ENCODE measurements at regions not wholly inside any gene's neighbourhood (a gene's known extent, or its start where the extent isn't known, plus 50 kb on each side); places are given as distances from the start of the nearest gene placed in this dataset.

DNA sequence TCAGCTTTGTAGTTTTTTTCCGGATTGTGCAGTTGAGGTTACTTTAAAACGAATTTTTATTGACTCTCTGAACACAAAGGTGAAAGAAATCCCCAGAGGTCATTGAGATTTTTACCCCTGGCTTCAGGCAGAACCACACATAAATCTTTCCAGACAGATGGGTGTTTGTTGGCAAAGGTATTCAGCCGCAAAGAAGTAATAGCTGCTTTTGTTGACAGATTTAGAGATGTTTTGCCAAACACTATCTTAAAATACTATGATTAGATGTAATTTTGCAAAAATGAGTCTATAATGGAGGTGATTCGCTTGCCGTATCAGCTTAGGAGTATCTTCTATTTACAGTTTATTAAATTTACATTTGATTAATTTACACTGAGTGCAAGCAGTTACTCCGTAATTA, 418.3 kb upstream of the CLINT1 start:
- Histone ChIP-seq H3K27ac (replicated peaks) (no peak overlapping the region), H3K4me3 (replicated peaks; ENCODE audit: insufficient read depth, low read length) (no peak overlapping the region), H3K27me3 (ENCODE audit: insufficient read depth, poor library complexity, severe bottlenecking) (no peaks in the 10 kb centered on the region)
- DNase-seq (ENCODE audit: low read depth in 1 of 2, low spot score in 1 of 2): no peak
- TF ChIP-seq, protein P1, sequence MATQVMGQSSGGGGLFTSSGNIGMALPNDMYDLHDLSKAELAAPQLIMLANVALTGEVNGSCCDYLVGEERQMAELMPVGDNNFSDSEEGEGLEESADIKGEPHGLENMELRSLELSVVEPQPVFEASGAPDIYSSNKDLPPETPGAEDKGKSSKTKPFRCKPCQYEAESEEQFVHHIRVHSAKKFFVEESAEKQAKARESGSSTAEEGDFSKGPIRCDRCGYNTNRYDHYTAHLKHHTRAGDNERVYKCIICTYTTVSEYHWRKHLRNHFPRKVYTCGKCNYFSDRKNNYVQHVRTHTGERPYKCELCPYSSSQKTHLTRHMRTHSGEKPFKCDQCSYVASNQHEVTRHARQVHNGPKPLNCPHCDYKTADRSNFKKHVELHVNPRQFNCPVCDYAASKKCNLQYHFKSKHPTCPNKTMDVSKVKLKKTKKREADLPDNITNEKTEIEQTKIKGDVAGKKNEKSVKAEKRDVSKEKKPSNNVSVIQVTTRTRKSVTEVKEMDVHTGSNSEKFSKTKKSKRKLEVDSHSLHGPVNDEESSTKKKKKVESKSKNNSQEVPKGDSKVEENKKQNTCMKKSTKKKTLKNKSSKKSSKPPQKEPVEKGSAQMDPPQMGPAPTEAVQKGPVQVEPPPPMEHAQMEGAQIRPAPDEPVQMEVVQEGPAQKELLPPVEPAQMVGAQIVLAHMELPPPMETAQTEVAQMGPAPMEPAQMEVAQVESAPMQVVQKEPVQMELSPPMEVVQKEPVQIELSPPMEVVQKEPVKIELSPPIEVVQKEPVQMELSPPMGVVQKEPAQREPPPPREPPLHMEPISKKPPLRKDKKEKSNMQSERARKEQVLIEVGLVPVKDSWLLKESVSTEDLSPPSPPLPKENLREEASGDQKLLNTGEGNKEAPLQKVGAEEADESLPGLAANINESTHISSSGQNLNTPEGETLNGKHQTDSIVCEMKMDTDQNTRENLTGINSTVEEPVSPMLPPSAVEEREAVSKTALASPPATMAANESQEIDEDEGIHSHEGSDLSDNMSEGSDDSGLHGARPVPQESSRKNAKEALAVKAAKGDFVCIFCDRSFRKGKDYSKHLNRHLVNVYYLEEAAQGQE (IDR thresholded peaks at IDR 0.05; ENCODE audit: insufficient replicate concordance, low read depth): no peak
- TF ChIP-seq GABPA (IDR thresholded peaks at IDR 0.05; ENCODE audit: low read depth) (no peak), SPI1 (IDR thresholded peaks at IDR 0.05; ENCODE audit: borderline replicate concordance, low read depth) (no peak), POLR2AphosphoS5 (IDR thresholded peaks at IDR 0.05; ENCODE audit: low read depth) (no peak)
- TF ChIP-seq, protein P2, sequence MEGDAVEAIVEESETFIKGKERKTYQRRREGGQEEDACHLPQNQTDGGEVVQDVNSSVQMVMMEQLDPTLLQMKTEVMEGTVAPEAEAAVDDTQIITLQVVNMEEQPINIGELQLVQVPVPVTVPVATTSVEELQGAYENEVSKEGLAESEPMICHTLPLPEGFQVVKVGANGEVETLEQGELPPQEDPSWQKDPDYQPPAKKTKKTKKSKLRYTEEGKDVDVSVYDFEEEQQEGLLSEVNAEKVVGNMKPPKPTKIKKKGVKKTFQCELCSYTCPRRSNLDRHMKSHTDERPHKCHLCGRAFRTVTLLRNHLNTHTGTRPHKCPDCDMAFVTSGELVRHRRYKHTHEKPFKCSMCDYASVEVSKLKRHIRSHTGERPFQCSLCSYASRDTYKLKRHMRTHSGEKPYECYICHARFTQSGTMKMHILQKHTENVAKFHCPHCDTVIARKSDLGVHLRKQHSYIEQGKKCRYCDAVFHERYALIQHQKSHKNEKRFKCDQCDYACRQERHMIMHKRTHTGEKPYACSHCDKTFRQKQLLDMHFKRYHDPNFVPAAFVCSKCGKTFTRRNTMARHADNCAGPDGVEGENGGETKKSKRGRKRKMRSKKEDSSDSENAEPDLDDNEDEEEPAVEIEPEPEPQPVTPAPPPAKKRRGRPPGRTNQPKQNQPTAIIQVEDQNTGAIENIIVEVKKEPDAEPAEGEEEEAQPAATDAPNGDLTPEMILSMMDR (IDR thresholded peaks at IDR 0.05; ENCODE audit: insufficient read depth, low read length): no peak

DNA sequence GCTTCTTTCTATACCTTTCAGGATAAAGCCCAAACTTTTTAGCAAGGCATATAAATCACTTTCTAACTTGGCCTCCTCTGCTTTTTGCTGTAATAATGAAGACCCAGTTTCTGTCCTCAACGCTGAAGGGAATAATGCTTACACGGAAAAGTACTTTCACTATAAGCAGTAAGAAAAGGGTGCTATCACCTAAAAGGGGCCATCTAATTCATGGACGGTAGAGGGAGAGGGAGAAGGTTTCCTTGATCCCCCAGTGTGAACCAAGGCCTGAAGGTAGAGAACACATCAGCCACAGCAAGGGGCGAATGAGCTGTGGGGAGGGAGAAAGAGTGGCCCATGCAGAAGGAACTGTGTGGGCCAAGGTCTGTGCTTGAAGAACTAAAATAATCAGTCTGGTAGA, 417.7 kb upstream of the CLINT1 start:
- H3K27ac ChIP-seq (replicated peaks): no peak overlapping the region
- no peak overlapping the region for H3K4me3 ChIP-seq (replicated peaks; ENCODE audit: insufficient read depth, low read length)
- H3K27me3 ChIP-seq (ENCODE audit: insufficient read depth, poor library complexity, severe bottlenecking): no peaks in the 10 kb centered on the region
- TF ChIP-seq, protein P2 (IDR thresholded peaks at IDR 0.05; ENCODE audit: insufficient read depth, low read length): no peak
- TF ChIP-seq POLR2AphosphoS5 (IDR thresholded peaks at IDR 0.05; ENCODE audit: low read depth) (no peak), GABPA (IDR thresholded peaks at IDR 0.05; ENCODE audit: low read depth) (no peak), SPI1 (IDR thresholded peaks at IDR 0.05; ENCODE audit: borderline replicate concordance, low read depth) (no peak)
- TF ChIP-seq, protein P1 (IDR thresholded peaks at IDR 0.05; ENCODE audit: insufficient replicate concordance, low read depth): no peak
- no peak for DNase-seq (ENCODE audit: low read depth in 1 of 2, low spot score in 1 of 2)

DNA sequence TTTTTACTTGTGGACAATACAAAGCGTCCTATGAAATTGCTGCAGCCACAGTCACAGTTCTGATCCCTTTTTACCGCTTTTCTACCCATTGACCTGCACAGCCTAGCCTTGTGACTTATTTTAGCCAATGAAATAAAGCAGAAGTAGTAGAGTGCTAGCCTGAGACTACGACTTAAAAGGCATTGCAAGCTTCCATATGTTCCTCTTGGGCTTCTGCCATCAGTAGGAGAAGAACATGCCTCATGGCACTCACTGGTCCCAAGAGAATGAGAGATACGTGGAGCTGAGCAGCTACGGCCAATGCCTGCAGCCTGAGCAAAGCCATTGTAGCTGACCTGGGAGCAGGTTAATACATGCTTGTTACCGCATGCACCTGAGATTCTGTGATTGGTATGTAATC, 416.6 kb upstream of the CLINT1 start:
- no peak overlapping the region for H3K27ac ChIP-seq (replicated peaks)
- no peak for DNase-seq (ENCODE audit: low read depth in 1 of 2, low spot score in 1 of 2)
- TF ChIP-seq SPI1 (IDR thresholded peaks at IDR 0.05; ENCODE audit: borderline replicate concordance, low read depth) (no peak), GABPA (IDR thresholded peaks at IDR 0.05; ENCODE audit: low read depth) (no peak), POLR2AphosphoS5 (IDR thresholded peaks at IDR 0.05; ENCODE audit: low read depth) (no peak)
- TF ChIP-seq, protein P1 (IDR thresholded peaks at IDR 0.05; ENCODE audit: insufficient replicate concordance, low read depth): no peak
- TF ChIP-seq, protein P2 (IDR thresholded peaks at IDR 0.05; ENCODE audit: insufficient read depth, low read length): no peak
- no peaks in the 10 kb centered on the region for H3K27me3 ChIP-seq (ENCODE audit: insufficient read depth, poor library complexity, severe bottlenecking)
- H3K4me3 ChIP-seq (replicated peaks; ENCODE audit: insufficient read depth, low read length): no peak overlapping the region

Measured in HL-60 (cell line).